ENCODE measurements at regions not wholly inside any gene's neighbourhood (a gene's known extent, or its start where the extent isn't known, plus 50 kb on each side); places are given as distances from the start of the nearest gene placed in this dataset.

- dilution Hi-C loops (cut with HindIII; ENCODE audit: low sequenced_read_pairs, unreplicated experiment) (no loop called here), in situ Hi-C loops (cut with MboI; ENCODE audit: low sequenced_read_pairs) (no loop called here), intact Hi-C loops (cut with micrococcal nuclease) (no loop called here)
- no peak overlapping the region for H2BK120ac ChIP-seq (ENCODE audit: low read depth, low read length)
- H4K8ac ChIP-seq (ENCODE audit: low read depth in 2 of 2, low read length in 2 of 2) = no peak overlapping the region
- no peaks in the 10 kb centered on the region for H3K79me1 ChIP-seq (ENCODE audit: low read depth in 1 of 2, low read length in 2 of 2)
- no peak overlapping the region for H3K4me3 ChIP-seq (ENCODE audit: insufficient read depth, low read depth, low read length)
- no peak overlapping the region for H3K14ac ChIP-seq (replicated peaks; ENCODE audit: low read depth, low read length)
- H4K5ac ChIP-seq (ENCODE audit: low read depth, low read length) = no peak overlapping the region
- BruUV-seq (replicated peaks) = no TSS peak
- no CpG with 5 or more reads among the region's 5 CpGs for WGBS, 2 experiments (ENCODE audit: extremely low coverage in 2 of 2, insufficient read length in 1 of 2)
- no peak overlapping the region for H2AFZ ChIP-seq (replicated peaks; ENCODE audit: low read length, poor library complexity)
- no peaks in the 10 kb centered on the region for H3K27me3 ChIP-seq (ENCODE audit: control insufficient read depth, insufficient read depth, low read length)
- no peak overlapping the region for H2BK15ac ChIP-seq (ENCODE audit: low read depth, low read length)
- no peak overlapping the region for H2AK5ac ChIP-seq (ENCODE audit: low read depth, low read length)
- H3K9me1 ChIP-seq (ENCODE audit: insufficient read depth, low read length) = no peaks in the 10 kb centered on the region
- no peak overlapping the region for H3K4me2 ChIP-seq (ENCODE audit: low read depth, low read length)
- DNase-seq = no peak
- no peak overlapping the region for H2AK9ac ChIP-seq (replicated peaks; ENCODE audit: low read depth, low read length, poor library complexity)
- H4K20me1 ChIP-seq (ENCODE audit: insufficient read depth, low read length) = no peaks in the 10 kb centered on the region
- H4K91ac ChIP-seq (ENCODE audit: insufficient read depth, low read depth, low read length) = no peak overlapping the region
- H2BK5ac ChIP-seq (ENCODE audit: low read depth, low read length, poor library complexity, severe bottlenecking) = no peak overlapping the region
- H3K9me3 ChIP-seq (ENCODE audit: control insufficient read depth, insufficient read depth, low read length) = peaks cover 4% of the 10 kb centered on the region
- no peak overlapping the region for H3K27ac ChIP-seq (ENCODE audit: insufficient read depth, low read length)
- H2BK20ac ChIP-seq (ENCODE audit: low read depth, low read length) = no peak overlapping the region
- H3K9ac ChIP-seq (ENCODE audit: low read depth, low read length) = no peak overlapping the region
- no peak overlapping the region for H3K18ac ChIP-seq (ENCODE audit: low read depth, low read length)
- no peaks in the 10 kb centered on the region for H3K36me3 ChIP-seq (ENCODE audit: control insufficient read depth, insufficient read depth, low read length)
- H3K4ac ChIP-seq (ENCODE audit: low read depth, low read length) = no peak overlapping the region
- TF ChIP-seq RCOR1 (IDR thresholded peaks at IDR 0.05; ENCODE audit: insufficient replicate concordance, low read length) = no peak
- TF ChIP-seq NFE2L2 (IDR thresholded peaks at IDR 0.05; ENCODE audit: low read depth, low read length) = no peak
- TF ChIP-seq CHD1 (IDR thresholded peaks at IDR 0.05; ENCODE audit: low read depth, low read length) = no peak
- no peak for TF ChIP-seq FOS (IDR thresholded peaks at IDR 0.05; ENCODE audit: low read depth, low read length)
- ChIA-PET CTCF (no interaction called here), POLR2A (ENCODE audit: unreplicated experiment) (no interaction called here)
- no peak for ATAC-seq (ENCODE audit: low read depth)
- H3K4me1 ChIP-seq (ENCODE audit: control insufficient read depth, insufficient read depth, low read length) = no peaks in the 10 kb centered on the region
- no peak overlapping the region for H3K56ac ChIP-seq (ENCODE audit: extremely low read depth, insufficient read depth, low read length)
- no peak overlapping the region for H3K23ac ChIP-seq (ENCODE audit: low read depth, low read length)
These were observed 1807.9 kb downstream of the MRPL39 start for GRCh38 chr21:23799376-23799775.

Data from IMR-90 (cell line).